Retinal pigment epithelial cell (primary cell): ENCODE measurements at regions not wholly inside any gene's neighbourhood (a gene's known extent, or its start where the extent isn't known, plus 50 kb on each side); places are given as distances from the start of the nearest gene placed in this dataset.

Source experiments
- DNase-seq: peaks from one replicate; pipeline ENCODE4 v3.0.0-alpha.2; 2010; ENCODE audit warnings: low read depth
- H3K4me3 ChIP-seq: 2 replicates; pipeline ENCODE4 v1.5.1; 2011; ENCODE audit warnings: mild to moderate bottlenecking, low read length, control low read depth, moderate library complexity
- CTCF ChIP-seq: conservative IDR thresholded peaks from 2 replicates; pipeline ENCODE4 v1.5.1; 2011; ENCODE audit warnings: low read depth, low read length, control low read depth, inconsistent platforms

- no peak for TF ChIP-seq CTCF
- H3K4me3 ChIP-seq, result no peak overlapping the region
- no peak for DNase-seq
These were observed 156.7 kb upstream of the FAM241A start for GRCh38 chr4:111988514-111988913.

DNA sequence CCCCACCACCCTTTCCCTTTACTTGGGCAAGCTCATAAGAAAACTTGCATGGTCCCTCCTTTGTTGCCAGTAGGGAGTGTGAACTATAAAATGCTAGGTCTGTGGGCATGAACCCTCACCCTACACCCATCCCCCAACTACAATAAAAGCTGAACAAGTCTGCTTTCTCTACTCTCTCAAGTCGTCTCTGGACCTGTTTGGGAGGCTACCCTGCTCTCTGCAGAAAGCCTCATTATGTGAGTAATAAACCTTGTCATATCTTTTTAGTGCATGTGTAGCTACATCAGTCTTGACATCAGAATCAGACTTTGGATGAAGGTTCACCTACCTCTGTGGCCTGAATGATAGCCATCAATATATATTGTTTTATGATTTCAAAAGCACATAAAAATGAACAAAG lies 155.4 kb upstream of the FAM241A start:
- no peak for DNase-seq
- no peak overlapping the region for H3K4me3 ChIP-seq
- TF ChIP-seq CTCF, result no peak

- DNase-seq, result no peak
- no peak for TF ChIP-seq CTCF
- no peak overlapping the region for H3K4me3 ChIP-seq
These were observed 154.1 kb upstream of the FAM241A start for GRCh38 chr4:111991163-111991562.

- H3K4me3 ChIP-seq, result no peak overlapping the region
- DNase-seq, result peak; percentile 56
- TF ChIP-seq CTCF, result no peak
These were observed 153.5 kb upstream of the FAM241A start for GRCh38 chr4:111991797-111992196.

DNA sequence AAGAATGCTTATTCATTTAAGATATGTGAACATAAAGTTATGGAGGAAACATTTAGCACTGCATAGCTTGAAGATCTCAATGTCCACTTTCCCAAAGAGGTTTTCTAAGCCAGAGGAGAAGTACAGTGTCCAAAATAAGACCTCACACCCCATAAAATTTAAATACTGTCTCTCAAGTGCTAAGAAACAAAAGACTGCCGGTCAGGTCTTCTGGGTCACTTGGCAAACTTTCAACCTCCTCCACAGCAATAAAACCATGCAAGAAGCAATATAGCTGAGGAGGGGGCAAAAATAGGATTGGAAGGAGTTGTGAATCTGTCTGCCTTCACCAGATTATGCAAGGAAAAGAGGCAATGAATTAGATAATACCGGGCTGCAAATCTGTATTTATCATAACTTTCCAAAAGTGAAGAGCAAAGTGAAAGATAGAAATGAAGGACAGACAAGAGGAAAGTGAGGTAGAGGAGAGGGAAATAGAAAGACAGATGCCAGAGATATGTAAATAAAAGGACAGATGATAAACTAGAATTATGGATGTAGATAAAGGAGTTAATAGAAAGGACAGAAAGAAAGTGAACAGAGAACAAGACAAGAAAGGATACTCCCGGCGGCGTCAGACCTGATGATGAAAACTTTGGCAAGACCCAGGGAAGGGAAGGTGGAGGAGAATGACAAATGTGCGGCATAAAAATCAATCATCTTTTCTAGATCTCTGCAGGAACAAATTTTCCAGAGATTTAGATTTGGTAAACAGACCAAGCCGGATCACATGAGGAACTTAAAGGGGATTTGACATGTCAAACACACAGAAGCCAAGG lies 152.7 kb upstream of the FAM241A start:
- DNase-seq, result no peak
- TF ChIP-seq CTCF, result no peak
- no peak overlapping the region for H3K4me3 ChIP-seq

- no peak for TF ChIP-seq CTCF
- no peak for DNase-seq
- H3K4me3 ChIP-seq, result no peak overlapping the region
These were observed 150.9 kb upstream of the FAM241A start for GRCh38 chr4:111994392-111994791.

GRCh38 chr4:111997785-111998184 lies 147.5 kb upstream of the FAM241A start:
- no peak for TF ChIP-seq CTCF
- no peak overlapping the region for H3K4me3 ChIP-seq
- DNase-seq, result no peak
